CD8-positive, alpha-beta memory T cell (primary cell): ENCODE measurements at regions not wholly inside any gene's neighbourhood (a gene's known extent, or its start where the extent isn't known, plus 50 kb on each side); places are given as distances from the start of the nearest gene placed in this dataset.
"Not testable (repeated sequence)": the region's sequence is repeated elsewhere in the genome, so short reads cannot be mapped to it uniquely, and the experiment has no call there.

Experiments
- CTCF ChIA-PET: fragments of 350-600 bp; sonication (Branson Sonifier 250); formaldehyde crosslinking; loops from one replicate; lab custom pipeline; 2021; ENCODE audit warnings: antibody characterized with exemption; lab: Charles Lee
- POLR2A ChIA-PET: fragments of 350-600 bp; sonication (Branson Sonifier 250); formaldehyde crosslinking; loops from one replicate; lab custom pipeline; 2021; ENCODE audit warnings: antibody characterized with exemption; lab: Charles Lee
- DNase-seq, 5 donors: peaks; one replicate each; pipeline versions ENCODE4 v3.0.0 to v3.0.0-alpha.2; 2020 to 2022; ENCODE audit warnings: mixed read lengths in 1 of 5
- H3K27ac ChIP-seq: one replicate; pipeline ENCODE4 v1.7.0; 2013; ENCODE audit warnings: low read depth, mild to moderate bottlenecking, low read length, moderate library complexity
- H3K27me3 ChIP-seq: 2 replicates; pipeline ENCODE4 v1.7.0; 2013; ENCODE audit warnings: low read length, mild to moderate bottlenecking; ENCODE audit not compliant: insufficient read depth, poor library complexity, severe bottlenecking
- H3K36me3 ChIP-seq: 2 replicates; pipeline ENCODE4 v1.7.0; 2013; ENCODE audit warnings: mild to moderate bottlenecking, low read length, moderate library complexity; ENCODE audit not compliant: insufficient read depth
- H3K4me1 ChIP-seq: 2 replicates; pipeline ENCODE4 v1.7.0; 2013; ENCODE audit warnings: mild to moderate bottlenecking, low read length, moderate library complexity; ENCODE audit not compliant: insufficient read depth
- H3K4me3 ChIP-seq: 2 replicates; pipeline ENCODE4 v1.7.0; 2013; ENCODE audit warnings: mild to moderate bottlenecking, low read length
- H3K9me3 ChIP-seq: 2 replicates; pipeline ENCODE4 v1.7.0; 2013; ENCODE audit warnings: mild to moderate bottlenecking, low read length
- H3K27ac Mint-ChIP-seq, 8 donors: one replicate each; pipeline ENCODE4 v1.8.0; 2020 to 2021; ENCODE audit warnings: mixed read lengths in 8 of 8, mild to moderate bottlenecking in 6 of 8, inconsistent platforms in 3 of 8, moderate library complexity in 3 of 8
- H3K27me3 Mint-ChIP-seq, 2 donors: one replicate each; pipeline ENCODE4 v1.8.0; 2020 to 2021; ENCODE audit warnings: mixed read lengths in 2 of 2, mild to moderate bottlenecking in 1 of 2, moderate library complexity in 1 of 2
- H3K36me3 Mint-ChIP-seq, 3 donors: one replicate each; pipeline ENCODE4 v1.8.0; 2020 to 2021; ENCODE audit warnings: mixed read lengths in 3 of 3, inconsistent platforms in 1 of 3, mild to moderate bottlenecking in 1 of 3
- H3K4me1 Mint-ChIP-seq, 3 donors: one replicate each; pipeline ENCODE4 v1.8.0; 2020 to 2021; ENCODE audit warnings: mixed read lengths in 3 of 3, inconsistent platforms in 1 of 3, mild to moderate bottlenecking in 1 of 3
- H3K4me3 Mint-ChIP-seq, 7 donors: one replicate each; pipeline ENCODE4 v1.8.0; 2020 to 2021; ENCODE audit warnings: mixed read lengths in 7 of 7, mild to moderate bottlenecking in 6 of 7, moderate library complexity in 4 of 7, inconsistent platforms in 2 of 7
- H3K9me3 Mint-ChIP-seq, 5 donors: one replicate each; pipeline ENCODE4 v1.8.0; 2020 to 2022; ENCODE audit warnings: mixed read lengths in 5 of 5, mild to moderate bottlenecking in 3 of 5, moderate library complexity in 2 of 5, inconsistent platforms in 1 of 5

GRCh38 chr20:29755854-29756498 lies 1501.5 kb upstream of the DEFB115 start:
- H3K36me3 Mint-ChIP-seq, H3K27me3 ChIP-seq, POLR2A ChIA-PET, H3K4me1 ChIP-seq, DNase-seq, H3K9me3 ChIP-seq, H3K4me3 Mint-ChIP-seq, CTCF ChIA-PET, H3K4me3 ChIP-seq, H3K36me3 ChIP-seq, H3K27ac ChIP-seq: not testable (repeated sequence)
- H3K27ac Mint-ChIP-seq: peak overlapping the region in 1 of 8 donors; percentile 72
- peaks cover 0 to 10% of the 10 kb centered on the region in 2 donors for H3K27me3 Mint-ChIP-seq
- H3K4me1 Mint-ChIP-seq: peaks cover 0 to 18% (median 5%) of the 10 kb centered on the region in 3 donors
- peaks cover 6 to 48% (median 28%) of the 10 kb centered on the region in 5 donors for H3K9me3 Mint-ChIP-seq

GRCh38 chr20:29756664-29757063 lies 1500.8 kb upstream of the DEFB115 start:
- POLR2A ChIA-PET: no interaction called here

GRCh38 chr20:29761621-29762385 lies 1495.7 kb upstream of the DEFB115 start:
- H3K4me3 ChIP-seq, H3K36me3 ChIP-seq, H3K27ac ChIP-seq, H3K4me1 Mint-ChIP-seq, H3K36me3 Mint-ChIP-seq, POLR2A ChIA-PET, H3K4me1 ChIP-seq, DNase-seq, CTCF ChIA-PET, H3K9me3 ChIP-seq, H3K27me3 Mint-ChIP-seq, H3K27ac Mint-ChIP-seq, H3K27me3 ChIP-seq: not testable (repeated sequence)
- Mint-ChIP-seq H3K9me3 (peaks cover 2 to 22% (median 12%) of the 10 kb centered on the region in 5 donors), H3K4me3 (peak overlapping the region in 2 of 7 donors; percentile 57 to 60)

More at GRCh38 chr20:29756664-29757063, 1500.8 kb upstream of the DEFB115 start:
- Histone ChIP-seq H3K27ac (no peak overlapping the region), H3K36me3 (no peaks in the 10 kb centered on the region), H3K4me1 (no peaks in the 10 kb centered on the region), H3K4me3 (no peak overlapping the region), H3K27me3 (no peaks in the 10 kb centered on the region), H3K9me3 (no peaks in the 10 kb centered on the region)
- CTCF ChIA-PET: no interaction called here
- peaks cover 6 to 45% (median 26%) of the 10 kb centered on the region in 5 donors for H3K9me3 Mint-ChIP-seq
- no peak overlapping the region for H3K4me3 Mint-ChIP-seq
- H3K36me3 Mint-ChIP-seq: peaks cover 0 to 4% (median 0%) of the 10 kb centered on the region in 3 donors
- H3K27me3 Mint-ChIP-seq: peaks cover 0 to 9% of the 10 kb centered on the region in 2 donors
- H3K4me1 Mint-ChIP-seq: peaks cover 0 to 11% (median 5%) of the 10 kb centered on the region in 3 donors
- no peak overlapping the region for H3K27ac Mint-ChIP-seq
- DNase-seq: no peak

GRCh38 chr20:29762620-29763019 lies 1494.8 kb upstream of the DEFB115 start:
- H3K4me3 Mint-ChIP-seq: peak overlapping the region in 1 of 7 donors; percentile 28
- ChIA-PET CTCF (no interaction called here), POLR2A (no interaction called here)
- H3K9me3 Mint-ChIP-seq: peaks cover 0 to 22% (median 9%) of the 10 kb centered on the region in 5 donors
- Histone ChIP-seq H3K9me3 (no peaks in the 10 kb centered on the region), H3K36me3 (no peaks in the 10 kb centered on the region), H3K4me1 (no peaks in the 10 kb centered on the region), H3K4me3 (no peak overlapping the region), H3K27ac (no peak overlapping the region), H3K27me3 (no peaks in the 10 kb centered on the region)
- DNase-seq: no peak
- no peaks in the 10 kb centered on the region for H3K4me1 Mint-ChIP-seq
- peaks cover 0 to 2% of the 10 kb centered on the region in 2 donors for H3K27me3 Mint-ChIP-seq
- no peak overlapping the region for H3K27ac Mint-ChIP-seq
- no peaks in the 10 kb centered on the region for H3K36me3 Mint-ChIP-seq

GRCh38 chr20:29763821-29764511 lies 1493.5 kb upstream of the DEFB115 start:
- peaks cover 0 to 2% of the 10 kb centered on the region in 2 donors for H3K27me3 Mint-ChIP-seq
- H3K36me3 Mint-ChIP-seq: no peaks in the 10 kb centered on the region
- H3K27ac ChIP-seq: no peak overlapping the region
- H3K4me1 ChIP-seq: no peaks in the 10 kb centered on the region
- H3K4me1 Mint-ChIP-seq: no peaks in the 10 kb centered on the region
- H3K4me3 Mint-ChIP-seq: no peak overlapping the region
- no peaks in the 10 kb centered on the region for H3K9me3 ChIP-seq
- H3K27me3 ChIP-seq: no peaks in the 10 kb centered on the region
- peaks cover 0 to 25% (median 9%) of the 10 kb centered on the region in 5 donors for H3K9me3 Mint-ChIP-seq
- ChIA-PET CTCF (no interaction called here), POLR2A (no interaction called here)
- no peak for DNase-seq
- H3K36me3 ChIP-seq: no peaks in the 10 kb centered on the region
- no peak overlapping the region for H3K27ac Mint-ChIP-seq
- no peak overlapping the region for H3K4me3 ChIP-seq

GRCh38 chr20:29764922-29765610 lies 1492.4 kb upstream of the DEFB115 start:
- H3K27me3 ChIP-seq, H3K27ac Mint-ChIP-seq, H3K4me3 ChIP-seq, CTCF ChIA-PET, H3K4me1 Mint-ChIP-seq, H3K27ac ChIP-seq, H3K36me3 ChIP-seq, H3K27me3 Mint-ChIP-seq, POLR2A ChIA-PET, H3K9me3 ChIP-seq, H3K4me1 ChIP-seq, H3K36me3 Mint-ChIP-seq: not testable (repeated sequence)
- H3K4me3 Mint-ChIP-seq: peak overlapping the region in 1 of 7 donors; percentile 54
- peaks cover 0 to 22% (median 9%) of the 10 kb centered on the region in 5 donors for H3K9me3 Mint-ChIP-seq
- peak in 2 of 5 donors; percentile 16 to 35 for DNase-seq

- H3K27ac Mint-ChIP-seq, CTCF ChIA-PET, H3K4me1 Mint-ChIP-seq, H3K27ac ChIP-seq, H3K36me3 Mint-ChIP-seq, H3K27me3 Mint-ChIP-seq, H3K4me3 Mint-ChIP-seq, POLR2A ChIA-PET, H3K27me3 ChIP-seq, H3K4me3 ChIP-seq, H3K4me1 ChIP-seq, H3K36me3 ChIP-seq, H3K9me3 ChIP-seq, DNase-seq: not testable (repeated sequence)
- peaks cover 11 to 30% (median 16%) of the 10 kb centered on the region in 5 donors for H3K9me3 Mint-ChIP-seq
Measured at GRCh38 chr20:29778033-29778432, 1479.4 kb upstream of the DEFB115 start.
